Renal pelvis (tissue), 1 donor: ENCODE measurements at regions not wholly inside any gene's neighbourhood (a gene's known extent, or its start where the extent isn't known, plus 50 kb on each side); places are given as distances from the start of the nearest gene placed in this dataset.

Experiments used
- DNase-seq: peaks from one replicate; pipeline ENCODE4 v3.0.0-alpha.2; 2013

- DNase-seq, result no peak
Measured at GRCh38 chr15:31975830-31976229, 54.5 kb upstream of the CHRNA7 start.

- no peak for DNase-seq
Measured at GRCh38 chr15:31977138-31977537, 53.2 kb upstream of the CHRNA7 start.

GRCh38 chr15:31977812-31978661 lies 52.3 kb upstream of the CHRNA7 start:
- DNase-seq, result peak; percentile 37
